ENCODE measurements at regions not wholly inside any gene's neighbourhood (a gene's known extent, or its start where the extent isn't known, plus 50 kb on each side); places are given as distances from the start of the nearest gene placed in this dataset.

GRCh38 chr15:35618260-35619188, 72.6 kb upstream of the DPH6 start:
- TF ChIP-seq CTCF (IDR thresholded peaks at IDR 0.05) (no peak), POLR2A (IDR thresholded peaks at IDR 0.05) (no peak)

Data from adrenal gland (tissue), 5 donors.